GM19452 (cell line): ENCODE measurements at regions not wholly inside any gene's neighbourhood (a gene's known extent, or its start where the extent isn't known, plus 50 kb on each side); places are given as distances from the start of the nearest gene placed in this dataset.

Experiments
- ATAC-seq: cut with Tn5 transposase; IDR thresholded peaks from one replicate; pipeline ENCODE4 v1.9.1; 2021; ENCODE audit not compliant: unreplicated experiment

GRCh38 chr5:54693936-54694657, 176.5 kb downstream of the SNX18 start:
- ATAC-seq: no peak

GRCh38 chr5:54692631-54693030, 175.1 kb downstream of the SNX18 start:
- no peak for ATAC-seq

GRCh38 chr5:54691656-54692055, 174.1 kb downstream of the SNX18 start:
- no peak for ATAC-seq

DNA sequence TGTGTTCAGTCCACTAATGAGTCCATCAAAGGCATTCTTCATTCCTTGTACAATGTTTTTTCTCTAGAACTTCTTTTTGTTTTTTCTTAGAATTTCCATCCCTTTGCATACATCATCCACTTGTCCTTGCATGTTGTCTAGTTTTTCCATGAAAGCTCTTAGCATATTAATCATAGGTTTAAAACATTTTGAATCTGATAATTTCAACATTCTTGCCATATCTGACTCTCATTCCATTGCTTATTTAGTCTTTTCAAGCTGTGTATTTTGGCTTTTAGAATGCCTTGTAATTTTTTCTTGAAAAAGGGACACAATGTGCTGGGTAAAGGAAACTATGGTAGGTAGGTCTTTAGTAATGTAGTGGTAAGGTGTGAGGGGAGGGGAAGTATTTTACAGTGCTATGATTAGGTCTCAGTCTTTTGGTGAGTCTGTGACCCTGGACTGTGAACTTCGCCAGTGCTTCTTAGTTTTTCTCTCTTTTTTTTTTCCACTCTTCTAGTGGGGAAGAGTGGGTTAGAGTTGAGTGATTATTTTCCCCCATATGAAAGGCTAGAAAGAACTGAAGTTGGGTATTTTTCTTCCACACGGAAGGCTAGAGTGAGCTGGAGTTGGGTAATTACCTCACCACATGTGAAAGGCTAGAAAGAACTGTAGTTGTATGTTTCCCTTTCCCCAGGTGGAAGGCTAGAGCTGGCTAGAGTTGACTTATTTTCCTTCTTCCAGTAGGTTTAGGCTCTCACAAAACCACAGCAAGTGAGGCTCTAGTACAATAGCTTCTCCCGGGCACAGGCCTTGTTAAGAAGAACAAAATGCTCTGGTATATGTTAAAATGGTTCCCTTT, 172.1 kb downstream of the SNX18 start:
- ATAC-seq: no peak

DNA sequence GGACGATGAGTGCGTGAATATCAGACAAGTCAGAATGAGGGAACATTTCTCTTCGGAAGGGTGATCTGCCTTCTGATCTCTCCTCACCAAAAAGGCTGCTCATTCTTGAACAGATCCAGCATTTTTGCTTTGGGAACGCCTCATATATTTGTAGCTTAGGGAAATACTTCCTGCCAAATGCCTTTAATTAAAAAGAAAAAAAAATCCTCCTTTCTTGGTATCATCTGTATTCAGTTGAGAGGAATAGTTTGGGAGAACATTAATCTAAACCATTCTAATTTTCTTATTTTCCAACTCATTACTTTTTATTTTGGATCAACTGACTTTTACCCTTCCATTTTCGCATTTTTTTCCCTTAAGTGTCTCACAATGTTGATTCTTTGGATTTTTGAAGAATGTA, 163.4 kb downstream of the SNX18 start:
- no peak for ATAC-seq

DNA sequence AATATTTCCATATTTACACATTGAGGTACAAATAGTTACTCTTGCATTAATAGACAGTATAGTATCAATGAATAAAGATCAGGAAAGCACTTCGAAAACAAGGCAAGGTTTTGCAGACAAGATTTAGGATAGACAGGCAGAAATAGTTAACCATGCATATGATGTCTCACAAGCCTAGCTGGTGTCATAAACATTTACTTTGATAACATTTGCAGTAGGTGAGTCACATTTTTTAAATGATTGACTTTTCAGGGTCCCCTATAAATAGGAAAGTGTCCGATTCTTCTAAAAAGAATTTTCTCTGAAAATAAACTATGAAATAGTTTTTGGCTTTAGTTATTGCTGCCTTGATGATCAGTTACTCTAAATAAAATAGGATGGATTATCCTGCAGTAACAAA, 162.1 kb downstream of the SNX18 start:
- ATAC-seq: no peak

DNA sequence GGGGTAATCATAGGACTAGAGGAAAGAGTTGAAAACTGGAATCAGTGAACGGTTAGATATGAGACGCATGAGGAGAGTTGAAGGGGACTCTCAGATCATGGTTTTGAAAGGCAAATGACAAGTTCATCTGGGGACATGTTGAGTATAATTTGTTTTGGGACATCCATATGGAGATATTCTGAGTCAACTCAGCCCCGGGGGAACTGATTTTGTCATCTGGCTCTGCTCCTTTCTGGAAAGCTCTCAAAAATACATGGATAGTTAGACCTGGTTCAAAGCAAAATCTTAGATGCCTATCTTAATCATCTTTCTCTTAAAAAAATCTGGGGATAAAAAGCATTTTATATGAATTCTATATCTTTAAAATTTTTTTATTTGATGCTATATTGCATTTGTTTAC, 161.2 kb downstream of the SNX18 start:
- ATAC-seq: no peak

- no peak for ATAC-seq
Measured at GRCh38 chr5:54676481-54677340, 159.2 kb downstream of the SNX18 start.

GRCh38 chr5:54673523-54674225, 156.1 kb downstream of the SNX18 start:
- ATAC-seq: peak; percentile 79

- ATAC-seq: no peak
Measured at GRCh38 chr5:54672871-54673270, 155.3 kb downstream of the SNX18 start.

- no peak for ATAC-seq
Measured at GRCh38 chr5:54671681-54672080, 154.1 kb downstream of the SNX18 start.

- ATAC-seq: no peak
Measured at GRCh38 chr5:54671111-54671531, 153.6 kb downstream of the SNX18 start.

DNA sequence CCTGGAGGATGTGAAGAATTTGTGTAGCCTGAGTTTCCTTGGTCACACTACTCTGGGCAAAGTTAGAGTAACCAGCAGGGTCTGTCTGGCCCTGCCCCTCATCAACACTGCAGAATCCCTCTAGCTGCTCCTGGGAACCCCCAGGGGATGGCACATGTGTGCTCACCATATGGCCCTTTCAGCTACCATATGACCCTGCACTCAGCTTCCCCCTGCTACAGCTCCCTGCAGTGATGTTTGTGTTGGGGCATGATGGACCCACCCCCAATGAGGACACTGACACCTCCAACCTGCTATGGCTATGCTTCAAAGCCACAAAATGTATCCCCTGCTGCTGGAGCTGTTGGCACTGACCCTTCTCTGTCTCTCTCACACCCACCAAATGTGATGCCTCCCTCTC, 152.7 kb downstream of the SNX18 start:
- no peak for ATAC-seq

GRCh38 chr5:54669845-54670244, 152.3 kb downstream of the SNX18 start:
- no peak for ATAC-seq

DNA sequence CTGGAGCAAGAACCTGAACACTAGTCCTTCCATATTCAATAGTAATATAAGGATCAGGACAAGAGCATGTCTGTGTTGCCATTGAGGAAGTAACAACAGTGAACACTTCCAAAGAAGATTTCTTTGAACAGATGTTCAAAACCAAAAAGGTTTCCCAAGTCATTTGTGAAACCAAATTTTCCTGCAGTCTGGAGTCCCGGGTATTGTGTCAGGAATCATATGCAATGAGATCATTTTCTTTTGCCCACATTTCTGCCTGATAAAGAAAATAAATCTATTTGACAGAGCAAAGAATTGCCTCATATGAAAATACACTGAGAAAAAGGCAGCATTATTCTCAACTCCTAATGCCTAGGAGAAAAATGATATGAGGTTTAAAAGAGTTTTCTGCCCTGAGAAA, 151.7 kb downstream of the SNX18 start:
- ATAC-seq: no peak

- ATAC-seq: no peak
Measured at GRCh38 chr5:54668096-54668495, 150.5 kb downstream of the SNX18 start.

DNA sequence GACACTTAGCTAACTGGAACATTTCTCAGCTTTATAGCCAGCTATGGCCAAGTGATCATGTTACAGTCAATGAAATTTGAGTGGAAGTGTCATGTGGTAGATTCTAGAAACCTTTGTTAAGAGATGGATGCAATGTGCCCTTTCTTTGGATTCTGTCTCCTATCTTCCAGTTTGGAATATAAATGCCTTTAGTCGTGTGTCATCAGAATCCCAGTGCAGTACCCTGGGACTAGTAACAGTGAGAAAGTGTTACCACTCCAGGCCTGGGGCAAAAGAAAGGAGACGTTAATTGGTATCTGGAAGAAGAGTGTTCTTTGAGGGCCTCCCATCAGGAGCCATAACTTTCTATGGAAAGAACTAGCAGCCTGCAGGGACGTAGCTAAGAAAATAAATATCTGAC, 149.6 kb downstream of the SNX18 start:
- no peak for ATAC-seq

GRCh38 chr5:54663866-54664265, 146.3 kb downstream of the SNX18 start:
- ATAC-seq: no peak

DNA sequence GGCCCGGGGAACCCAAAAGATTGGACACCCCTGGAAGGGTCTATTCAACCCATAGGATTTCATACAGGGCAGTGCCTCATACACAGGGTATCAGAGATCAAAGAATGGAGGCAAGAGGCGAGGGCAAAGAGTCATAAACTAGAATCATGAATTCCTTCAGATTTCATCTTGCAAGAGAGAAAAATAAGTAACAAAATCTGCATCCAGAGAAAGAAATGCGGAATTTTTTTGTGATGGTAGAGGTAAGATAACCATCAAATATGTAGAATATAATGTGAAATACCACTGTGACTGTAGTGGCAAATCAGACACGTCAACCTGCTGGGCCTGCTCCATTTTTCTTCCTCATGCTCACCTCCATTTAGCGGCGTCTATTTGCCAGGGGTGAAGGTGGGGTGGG, 143.6 kb downstream of the SNX18 start:
- no peak for ATAC-seq

DNA sequence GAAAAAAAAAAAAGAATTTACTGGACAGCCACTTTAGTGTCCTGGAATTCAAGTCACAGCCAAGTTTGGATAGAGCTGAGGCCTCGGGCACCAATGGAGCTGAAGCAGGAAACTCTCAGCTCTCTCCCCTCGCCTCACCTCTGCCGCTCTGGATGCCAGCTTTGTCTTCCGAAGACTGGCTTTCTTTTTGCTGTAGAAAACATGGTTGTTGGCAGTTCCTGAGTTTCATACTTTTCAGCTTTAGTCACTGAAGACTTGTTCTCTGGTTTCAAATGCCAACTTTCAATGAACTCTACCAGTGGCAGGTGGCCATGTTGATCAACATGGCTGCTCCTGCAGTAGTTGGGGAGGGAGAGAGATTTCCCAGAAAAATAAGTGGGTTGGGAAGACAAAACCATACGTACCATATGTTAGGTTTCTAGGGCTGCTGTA, 142.2 kb downstream of the SNX18 start:
- no peak for ATAC-seq

DNA sequence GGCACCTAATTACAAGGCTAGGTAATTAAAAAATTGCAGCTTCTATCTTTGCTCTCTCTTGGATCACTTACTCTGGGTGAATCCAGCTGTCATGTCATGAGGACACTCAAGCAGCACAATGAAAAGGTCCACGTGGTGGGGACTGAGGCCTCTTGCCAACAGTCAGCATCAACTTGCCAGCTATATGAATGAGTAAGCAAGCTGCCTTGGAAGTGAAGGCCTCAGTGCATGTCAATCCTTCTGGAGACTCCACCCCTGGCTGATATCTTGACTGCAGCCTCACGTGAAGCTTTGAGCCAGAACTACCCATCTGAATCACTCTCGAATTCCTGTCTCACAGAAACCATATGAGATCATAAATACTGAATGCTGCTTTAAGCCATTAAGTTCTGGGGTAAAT, 140.5 kb downstream of the SNX18 start:
- no peak for ATAC-seq
